ENCODE measurements at regions not wholly inside any gene's neighbourhood (a gene's known extent, or its start where the extent isn't known, plus 50 kb on each side); places are given as distances from the start of the nearest gene placed in this dataset.

DNA sequence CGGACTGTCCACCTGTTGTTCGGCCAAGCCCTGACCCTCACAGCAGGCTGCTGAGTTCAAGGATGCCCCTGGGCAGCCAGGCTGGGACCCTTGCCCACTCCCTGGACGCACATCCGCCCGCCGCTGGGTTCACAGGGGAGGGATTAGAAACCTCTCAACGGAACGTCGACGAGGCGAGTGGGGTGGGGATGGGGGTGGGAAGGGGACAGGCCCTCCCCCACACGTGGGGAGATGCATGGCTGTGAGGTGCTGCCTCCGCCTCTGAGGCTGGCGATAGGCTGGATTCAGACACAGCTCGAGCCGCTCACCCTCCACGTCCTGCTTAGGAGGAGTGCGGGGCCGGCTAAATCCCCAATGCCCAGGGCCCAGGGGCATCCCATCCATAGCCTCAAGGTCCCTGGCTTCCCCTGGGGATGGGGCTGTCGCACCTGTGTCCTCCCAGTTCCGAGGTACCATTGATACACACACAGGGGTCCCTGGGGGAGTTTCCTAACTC is 90.6 kb upstream of the BHLHE23 start:
- no peak for DNase-seq (ENCODE audit: low read depth)
- TF ChIP-seq, protein P1, sequence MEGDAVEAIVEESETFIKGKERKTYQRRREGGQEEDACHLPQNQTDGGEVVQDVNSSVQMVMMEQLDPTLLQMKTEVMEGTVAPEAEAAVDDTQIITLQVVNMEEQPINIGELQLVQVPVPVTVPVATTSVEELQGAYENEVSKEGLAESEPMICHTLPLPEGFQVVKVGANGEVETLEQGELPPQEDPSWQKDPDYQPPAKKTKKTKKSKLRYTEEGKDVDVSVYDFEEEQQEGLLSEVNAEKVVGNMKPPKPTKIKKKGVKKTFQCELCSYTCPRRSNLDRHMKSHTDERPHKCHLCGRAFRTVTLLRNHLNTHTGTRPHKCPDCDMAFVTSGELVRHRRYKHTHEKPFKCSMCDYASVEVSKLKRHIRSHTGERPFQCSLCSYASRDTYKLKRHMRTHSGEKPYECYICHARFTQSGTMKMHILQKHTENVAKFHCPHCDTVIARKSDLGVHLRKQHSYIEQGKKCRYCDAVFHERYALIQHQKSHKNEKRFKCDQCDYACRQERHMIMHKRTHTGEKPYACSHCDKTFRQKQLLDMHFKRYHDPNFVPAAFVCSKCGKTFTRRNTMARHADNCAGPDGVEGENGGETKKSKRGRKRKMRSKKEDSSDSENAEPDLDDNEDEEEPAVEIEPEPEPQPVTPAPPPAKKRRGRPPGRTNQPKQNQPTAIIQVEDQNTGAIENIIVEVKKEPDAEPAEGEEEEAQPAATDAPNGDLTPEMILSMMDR (conservative IDR thresholded peaks at IDR 0.05; ENCODE audit: low read depth, low read length): no peak
- H3K4me3 ChIP-seq (ENCODE audit: low read depth, low read length): no peak overlapping the region

DNA sequence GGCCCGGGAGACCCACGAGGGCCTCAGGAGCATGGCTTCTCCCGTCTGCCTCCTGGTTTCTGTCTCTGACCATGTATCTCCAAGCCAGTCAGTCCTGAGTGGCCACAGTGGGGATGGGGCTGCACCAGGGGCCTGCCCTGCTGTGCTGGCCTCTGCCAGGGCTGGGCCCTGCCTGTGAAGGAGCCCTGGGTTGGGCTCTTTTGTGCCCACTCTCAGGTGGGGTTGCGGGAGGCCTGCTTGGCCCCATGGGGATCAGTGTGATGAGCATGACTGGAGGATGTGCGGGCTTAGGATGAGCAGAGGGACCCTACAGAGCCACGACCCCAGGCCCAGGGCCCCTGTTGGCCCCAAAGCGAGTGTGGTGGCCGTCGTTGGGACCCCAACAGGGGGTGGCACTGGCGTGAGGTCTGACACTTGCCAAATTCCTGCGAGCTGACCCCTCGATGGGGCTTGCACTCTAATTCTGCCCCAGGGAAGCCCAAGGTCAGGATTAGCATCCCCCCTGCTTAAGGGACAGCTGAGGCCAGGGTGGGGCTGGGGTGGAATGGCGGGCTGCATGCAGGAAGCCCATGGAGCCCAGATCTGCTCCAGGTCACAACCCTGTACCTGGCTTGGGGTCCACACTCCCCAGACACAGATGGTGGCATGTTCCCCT is 90.0 kb upstream of the BHLHE23 start:
- no peak for DNase-seq (ENCODE audit: low read depth)
- no peak overlapping the region for H3K4me3 ChIP-seq (ENCODE audit: low read depth, low read length)
- TF ChIP-seq, protein P1 (conservative IDR thresholded peaks at IDR 0.05; ENCODE audit: low read depth, low read length): no peak

DNA sequence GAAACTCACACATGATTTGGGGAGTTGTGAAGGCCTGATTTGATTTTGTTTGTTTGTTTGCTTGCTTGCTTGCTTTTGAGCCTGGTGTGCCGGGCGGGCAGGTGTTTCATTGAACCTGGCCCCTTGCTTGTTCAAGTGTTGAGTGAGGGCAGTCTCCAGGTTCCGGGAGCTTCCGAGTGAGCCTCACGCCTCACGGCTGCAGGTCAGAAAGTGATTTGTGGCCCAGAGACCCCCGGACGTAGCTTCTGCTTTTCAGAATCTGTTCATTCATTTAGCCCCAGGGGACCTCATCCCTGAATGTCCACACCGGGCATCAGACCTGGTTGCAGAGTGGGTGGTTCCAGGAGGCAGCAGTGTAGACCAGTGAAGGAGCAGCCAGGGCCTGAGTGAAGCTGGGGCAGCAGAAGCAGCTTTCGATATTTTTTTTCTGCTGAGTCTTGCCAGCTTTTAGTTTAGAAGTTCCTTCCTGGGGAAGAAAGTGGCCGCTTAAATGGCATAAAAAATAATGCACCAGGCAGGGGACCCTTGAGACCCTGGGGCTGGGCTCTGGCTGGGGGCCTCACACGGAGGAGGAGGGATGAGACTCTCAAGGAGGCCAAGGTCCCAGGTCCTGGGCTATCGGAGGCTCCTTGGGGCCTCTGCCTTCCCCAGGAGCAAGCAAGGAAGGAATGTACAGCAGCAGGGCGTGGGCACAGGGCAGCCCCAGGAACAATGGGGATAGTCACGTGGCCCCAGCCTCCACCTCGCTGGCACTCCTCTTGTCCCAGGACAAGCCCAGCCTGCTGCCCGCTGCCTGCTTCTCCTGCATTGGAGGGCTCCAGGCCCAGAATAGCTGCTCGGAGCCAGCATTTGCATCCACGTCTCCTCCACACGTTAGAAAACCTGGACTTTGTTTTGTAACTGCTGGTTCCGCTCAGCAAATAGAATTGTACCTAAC is 89.2 kb upstream of the BHLHE23 start:
- H3K4me3 ChIP-seq (ENCODE audit: low read depth, low read length): no peak overlapping the region
- TF ChIP-seq, protein P1 (conservative IDR thresholded peaks at IDR 0.05; ENCODE audit: low read depth, low read length): no peak
- DNase-seq (ENCODE audit: low read depth): no peak

DNA sequence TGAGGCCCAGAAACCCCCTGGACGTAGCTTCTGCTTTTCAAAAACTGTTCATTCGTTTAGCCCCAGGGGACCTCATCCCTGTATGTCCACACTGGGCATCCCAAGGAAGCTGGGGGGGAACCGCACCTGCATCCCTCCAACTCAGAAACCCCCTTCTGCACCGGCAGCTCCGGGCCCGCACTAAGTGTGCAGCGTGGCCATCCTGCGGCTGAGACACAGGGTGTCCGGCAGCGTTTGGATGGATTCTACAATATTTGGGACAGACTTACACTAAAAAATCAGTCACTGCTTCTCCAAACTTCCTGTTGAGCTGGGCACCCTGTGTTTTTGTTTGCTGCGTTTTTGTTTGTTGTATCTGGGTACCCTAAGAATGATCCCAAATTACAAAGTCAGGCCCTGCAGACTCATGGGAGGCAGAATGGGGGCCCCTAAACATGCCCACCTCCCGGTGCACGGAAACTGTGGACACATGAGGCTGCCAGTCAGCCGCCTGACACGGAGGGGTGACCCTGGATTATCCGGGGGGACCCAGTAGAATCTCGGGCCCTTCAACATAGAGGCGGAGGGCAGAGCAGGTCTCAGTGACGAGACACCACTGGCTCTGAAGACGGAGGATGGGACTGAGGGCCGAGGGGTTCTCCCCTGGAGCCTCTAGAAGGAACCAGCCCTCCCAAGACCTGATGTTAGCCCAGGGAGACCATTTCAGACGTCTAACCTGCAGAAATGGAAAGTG is 88.2 kb upstream of the BHLHE23 start:
- TF ChIP-seq, protein P1 (conservative IDR thresholded peaks at IDR 0.05; ENCODE audit: low read depth, low read length): no peak
- no peak overlapping the region for H3K4me3 ChIP-seq (ENCODE audit: low read depth, low read length)
- no peak for DNase-seq (ENCODE audit: low read depth)

DNA sequence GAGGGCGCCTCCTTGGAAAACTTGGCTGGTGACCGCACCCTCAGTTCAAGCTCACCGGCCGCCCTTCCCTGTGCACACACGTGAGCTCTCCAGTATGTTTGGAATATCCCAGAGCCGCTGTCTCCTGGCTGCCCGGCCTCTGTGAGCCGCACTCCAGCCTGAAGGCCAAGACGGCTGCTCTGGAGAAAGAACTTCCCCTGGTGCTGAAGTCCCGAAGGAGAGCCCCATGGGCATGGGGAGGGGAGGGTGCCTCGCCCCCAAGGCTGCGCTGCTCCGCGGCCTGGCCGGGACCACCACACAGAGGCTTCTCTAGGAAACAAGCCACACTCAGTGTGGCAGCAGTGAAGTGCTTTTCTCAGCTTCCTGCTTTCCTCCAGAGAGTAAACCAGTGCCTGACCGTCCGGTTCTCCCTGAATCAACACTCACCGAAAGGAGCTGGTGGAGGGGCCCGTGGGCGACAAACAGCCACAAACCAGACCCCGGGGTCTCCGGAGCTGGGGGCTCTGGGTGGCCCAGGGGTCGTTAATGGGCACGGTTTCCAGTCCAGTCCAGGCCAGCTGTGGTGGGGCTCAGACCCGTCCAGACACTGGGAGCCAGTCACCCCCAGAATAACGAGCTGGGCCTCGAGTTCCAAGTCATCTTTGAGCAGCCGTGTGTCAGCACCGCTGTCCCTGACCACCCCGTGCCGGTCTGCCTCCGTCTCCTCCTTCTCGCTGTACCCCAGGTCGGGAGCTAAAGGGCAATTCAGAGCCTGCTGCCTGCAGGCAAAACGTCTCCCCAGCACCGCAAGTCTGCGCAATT is 87.4 kb upstream of the BHLHE23 start:
- TF ChIP-seq, protein P1 (conservative IDR thresholded peaks at IDR 0.05; ENCODE audit: low read depth, low read length): no peak
- DNase-seq (ENCODE audit: low read depth): no peak
- H3K4me3 ChIP-seq (ENCODE audit: low read depth, low read length): no peak overlapping the region

DNA sequence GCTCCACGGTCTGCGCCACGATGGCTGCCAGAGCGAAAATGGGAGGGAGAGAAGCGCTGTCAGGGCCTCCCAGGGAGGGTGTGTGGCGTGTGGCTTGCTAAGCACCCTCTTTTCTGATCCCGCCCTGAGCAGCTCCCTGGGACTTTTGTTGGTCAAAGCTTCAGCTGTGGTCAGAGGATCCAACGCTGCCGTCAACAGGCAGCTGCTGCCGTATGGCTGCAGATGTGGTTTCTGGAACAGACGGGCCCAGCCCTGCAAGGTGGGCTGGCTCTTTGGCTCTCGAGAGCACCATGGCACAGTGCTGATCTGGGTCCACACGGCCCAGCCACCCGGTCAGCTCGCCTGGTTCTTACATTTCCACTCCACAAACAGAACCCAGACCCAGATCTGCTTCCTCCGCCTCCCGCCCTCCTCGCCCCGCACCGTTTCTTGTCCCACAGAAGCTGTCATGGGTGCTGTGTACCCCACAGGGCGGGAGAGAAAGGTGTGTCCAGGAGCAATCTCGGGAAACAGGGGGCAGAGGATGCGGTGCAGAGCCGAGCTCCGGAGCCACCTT is 86.0 kb upstream of the BHLHE23 start:
- DNase-seq (ENCODE audit: low read depth): no peak
- H3K4me3 ChIP-seq (ENCODE audit: low read depth, low read length): no peak overlapping the region

More for the DNA sequence above, 86.0 kb upstream of the BHLHE23 start:
- TF ChIP-seq, protein P1 (conservative IDR thresholded peaks at IDR 0.05; ENCODE audit: low read depth, low read length): no peak
